Activated naive CD4-positive, alpha-beta T cell treated with anti-CD3 and anti-CD28 coated beads, Interleukin-2, amount 50 U/mL, for 24 hours (primary cell): ENCODE measurements at regions not wholly inside any gene's neighbourhood (a gene's known extent, or its start where the extent isn't known, plus 50 kb on each side); places are given as distances from the start of the nearest gene placed in this dataset.
"Not testable (repeated sequence)": the region's sequence is repeated elsewhere in the genome, so short reads cannot be mapped to it uniquely, and the experiment has no call there.

ENCODE experiments used
- H3K27ac Mint-ChIP-seq: one replicate; pipeline ENCODE4 v1.8.0; 2021; ENCODE audit warnings: mild to moderate bottlenecking, mixed read lengths
- H3K27me3 Mint-ChIP-seq: one replicate; pipeline ENCODE4 v1.8.0; 2021; ENCODE audit warnings: mixed read lengths
- H3K36me3 Mint-ChIP-seq: one replicate; pipeline ENCODE4 v1.8.0; 2021; ENCODE audit warnings: mixed read lengths
- H3K4me1 Mint-ChIP-seq: one replicate; pipeline ENCODE4 v1.8.0; 2021; ENCODE audit warnings: mixed read lengths
- H3K4me3 Mint-ChIP-seq: one replicate; pipeline ENCODE4 v1.8.0; 2021; ENCODE audit warnings: mild to moderate bottlenecking, mixed read lengths
- H3K9me3 Mint-ChIP-seq: one replicate; pipeline ENCODE4 v1.8.0; 2021; ENCODE audit warnings: mixed read lengths

DNA sequence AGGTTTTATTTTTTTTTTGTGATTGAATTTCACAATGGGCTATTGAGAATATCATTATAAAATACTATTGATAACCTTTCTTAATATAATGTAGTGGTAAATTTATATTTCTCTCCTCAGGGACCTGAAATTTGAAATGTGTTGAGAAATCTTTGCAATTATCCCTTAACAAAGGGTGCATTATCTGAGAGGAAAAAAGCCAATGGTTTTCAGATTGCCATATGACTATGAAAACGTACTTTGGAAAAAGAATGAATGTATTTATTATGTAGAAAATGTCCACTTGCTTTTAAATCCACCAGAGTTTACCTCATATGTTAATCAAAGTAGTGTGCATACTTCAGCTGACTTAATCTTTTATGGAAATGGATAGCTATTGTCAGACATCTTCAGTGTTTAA is 441.1 kb downstream of the AMY1C start:
- Mint-ChIP-seq H3K36me3 (no peaks in the 10 kb centered on the region), H3K27ac (no peak overlapping the region), H3K4me1 (no peaks in the 10 kb centered on the region), H3K27me3 (no peaks in the 10 kb centered on the region), H3K9me3 (peaks cover 12% of the 10 kb centered on the region), H3K4me3 (no peak overlapping the region)

DNA sequence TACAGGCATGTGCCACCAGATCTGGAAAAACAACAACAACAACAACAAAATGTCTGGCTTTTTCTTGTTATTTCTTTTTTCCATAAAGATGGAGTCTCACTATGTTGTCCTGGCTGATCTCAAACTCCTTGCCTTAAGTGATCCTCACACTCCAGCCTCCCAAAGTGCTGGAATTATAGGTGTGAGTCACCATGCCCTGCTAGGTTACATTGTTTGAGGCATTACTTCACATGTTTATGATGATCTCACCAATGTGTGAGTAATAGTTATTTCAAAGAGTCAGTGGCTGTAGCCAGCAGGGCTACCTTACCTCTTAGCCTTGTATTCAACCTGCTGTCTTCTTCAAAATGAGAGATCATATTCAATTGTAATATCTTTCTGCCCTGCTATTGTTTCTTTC is 445.7 kb downstream of the AMY1C start:
- H3K27ac Mint-ChIP-seq: no peak overlapping the region
- no peaks in the 10 kb centered on the region for H3K36me3 Mint-ChIP-seq
- H3K9me3 Mint-ChIP-seq: peaks cover 12% of the 10 kb centered on the region
- no peaks in the 10 kb centered on the region for H3K27me3 Mint-ChIP-seq
- no peak overlapping the region for H3K4me3 Mint-ChIP-seq
- H3K4me1 Mint-ChIP-seq: no peaks in the 10 kb centered on the region

DNA sequence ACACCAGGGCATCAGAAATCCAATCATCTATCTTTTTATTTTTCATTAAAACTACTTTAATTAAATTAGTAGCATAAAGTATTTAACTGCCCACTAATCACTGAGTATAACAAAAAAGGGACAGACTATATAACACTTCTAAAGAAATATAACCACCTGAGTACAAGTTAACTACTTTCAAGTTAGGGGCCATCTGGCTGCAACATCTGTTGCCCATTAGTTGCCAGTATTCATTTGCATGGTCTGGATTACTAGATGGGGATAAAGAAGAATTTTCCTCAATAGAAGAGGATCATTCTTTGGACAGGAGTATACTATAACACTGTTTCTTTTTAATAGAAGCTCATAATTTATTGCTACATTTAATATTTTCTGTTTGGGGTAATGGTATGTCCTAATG is 446.4 kb downstream of the AMY1C start:
- H3K27ac Mint-ChIP-seq: no peak overlapping the region
- H3K4me1 Mint-ChIP-seq: no peaks in the 10 kb centered on the region
- H3K9me3 Mint-ChIP-seq: peaks cover 12% of the 10 kb centered on the region
- no peak overlapping the region for H3K4me3 Mint-ChIP-seq
- no peaks in the 10 kb centered on the region for H3K36me3 Mint-ChIP-seq
- no peaks in the 10 kb centered on the region for H3K27me3 Mint-ChIP-seq

DNA sequence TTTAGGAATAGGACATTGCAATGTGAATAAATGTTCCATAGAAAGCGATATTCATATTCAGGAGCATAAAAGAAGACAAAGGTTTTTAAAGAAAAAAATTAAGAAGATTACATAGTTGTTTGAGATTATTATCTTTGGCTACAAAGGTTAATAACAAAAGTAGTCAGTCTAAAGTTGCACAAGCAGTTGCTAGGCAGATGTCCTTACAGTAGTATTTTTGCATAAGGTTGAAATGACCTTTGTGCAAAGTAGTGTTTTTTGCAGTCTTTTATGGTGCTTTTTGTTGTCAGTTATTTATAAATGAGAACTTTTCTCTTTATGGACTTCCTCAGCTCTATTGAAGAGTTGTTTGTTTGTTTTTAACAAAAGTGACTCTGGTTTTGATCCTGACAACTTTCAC is 447.8 kb downstream of the AMY1C start:
- Mint-ChIP-seq H3K9me3 (peaks cover 16% of the 10 kb centered on the region), H3K4me3 (no peak overlapping the region), H3K36me3 (no peaks in the 10 kb centered on the region), H3K27me3 (no peaks in the 10 kb centered on the region), H3K4me1 (no peaks in the 10 kb centered on the region), H3K27ac (no peak overlapping the region)

DNA sequence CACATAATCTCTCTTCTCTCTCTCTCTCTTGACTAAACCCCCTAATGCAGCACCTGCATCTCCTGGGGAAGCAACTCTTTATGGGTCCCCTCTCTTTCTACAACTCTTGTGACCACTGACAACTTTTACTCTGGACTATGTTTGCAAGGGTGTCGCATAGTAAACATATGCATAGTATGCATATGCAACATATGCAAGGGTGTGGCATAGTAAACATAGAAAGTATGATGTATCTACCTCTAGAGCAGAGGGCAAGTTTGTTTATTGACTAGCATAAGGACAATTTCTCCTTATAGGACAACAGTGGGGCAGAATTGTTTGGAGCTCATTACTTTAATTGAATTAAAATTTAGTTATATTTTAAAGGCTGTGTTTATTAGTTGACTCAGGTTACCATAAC is 462.5 kb downstream of the AMY1C start:
- H3K4me1 Mint-ChIP-seq: no peaks in the 10 kb centered on the region
- no peaks in the 10 kb centered on the region for H3K27me3 Mint-ChIP-seq
- peaks cover 1% of the 10 kb centered on the region for H3K9me3 Mint-ChIP-seq
- H3K4me3 Mint-ChIP-seq: no peak overlapping the region
- H3K27ac Mint-ChIP-seq: no peak overlapping the region
- H3K36me3 Mint-ChIP-seq: no peaks in the 10 kb centered on the region

DNA sequence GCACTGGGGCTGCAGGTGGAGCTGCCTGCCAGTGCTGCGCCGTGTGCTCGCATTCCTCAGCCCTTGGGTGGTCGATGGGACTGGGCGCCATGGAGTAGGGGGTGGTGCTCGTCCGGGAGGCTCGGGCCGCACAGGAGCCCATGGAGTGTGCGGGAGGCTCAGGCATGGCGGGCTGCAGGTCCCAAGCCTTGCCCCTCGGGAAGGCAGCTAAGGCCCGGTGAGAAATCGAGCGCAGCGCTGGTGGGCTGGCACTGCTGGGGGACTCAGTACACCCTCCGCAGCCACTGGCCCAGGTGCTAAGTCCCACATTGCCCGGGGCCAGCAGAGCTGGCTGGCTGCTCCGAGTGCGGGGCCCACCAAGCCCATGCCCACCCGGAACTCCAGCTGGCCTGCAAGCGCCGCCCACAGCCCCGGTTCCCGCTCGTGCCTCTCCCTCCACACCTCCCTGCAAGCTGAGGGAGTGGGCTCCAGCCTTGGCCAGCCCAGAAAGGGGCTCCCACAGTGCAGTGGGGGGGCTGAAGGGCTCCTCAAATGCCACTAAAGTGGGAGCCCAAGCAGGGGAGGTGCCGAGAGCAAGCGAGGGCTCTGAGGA is 467.8 kb downstream of the AMY1C start:
- H3K27me3 Mint-ChIP-seq, H3K36me3 Mint-ChIP-seq, H3K4me3 Mint-ChIP-seq, H3K27ac Mint-ChIP-seq, H3K4me1 Mint-ChIP-seq: not testable (repeated sequence)
- peaks cover 11% of the 10 kb centered on the region for H3K9me3 Mint-ChIP-seq

DNA sequence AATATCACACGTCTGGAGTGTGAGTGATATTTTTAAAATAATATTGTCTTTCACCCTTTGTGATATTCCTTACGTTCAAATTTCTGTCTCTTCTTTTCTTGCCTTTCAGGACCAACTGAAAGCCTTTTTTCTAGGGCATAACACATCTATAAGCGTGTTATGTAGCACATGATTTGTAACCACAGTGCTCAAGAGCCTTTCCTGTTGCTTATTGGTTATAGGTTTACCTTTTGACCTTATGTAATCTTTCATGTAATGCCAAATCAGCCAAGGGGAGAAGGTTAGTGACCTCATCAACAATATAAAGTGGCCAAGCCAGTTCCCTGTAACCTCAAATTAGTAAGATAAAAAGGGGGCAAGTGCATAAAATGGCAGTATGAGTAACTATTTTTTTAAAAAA is 480.2 kb downstream of the AMY1C start:
- Mint-ChIP-seq H3K27ac (no peak overlapping the region), H3K36me3 (no peaks in the 10 kb centered on the region), H3K9me3 (peaks cover 6% of the 10 kb centered on the region), H3K4me3 (no peak overlapping the region), H3K27me3 (no peaks in the 10 kb centered on the region), H3K4me1 (no peaks in the 10 kb centered on the region)

DNA sequence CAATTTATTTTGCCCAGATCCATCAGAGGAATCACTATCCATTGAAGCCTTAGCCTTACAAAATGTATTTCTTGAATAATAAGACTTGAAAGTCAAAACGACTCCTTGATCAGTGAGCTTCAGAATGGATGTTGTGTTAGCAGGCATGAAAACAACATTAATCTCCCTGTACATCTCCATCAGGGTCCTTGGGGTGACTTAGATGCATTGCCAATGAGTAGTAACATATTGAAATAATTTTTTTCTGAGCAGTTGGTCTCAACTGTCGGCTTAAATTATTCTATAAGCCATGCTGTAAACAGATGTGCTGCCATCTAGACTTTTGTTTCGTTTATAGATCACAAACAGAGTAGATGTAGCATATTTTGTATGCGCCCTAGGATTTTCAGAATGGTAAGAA is 482.0 kb downstream of the AMY1C start:
- Mint-ChIP-seq H3K27me3 (no peaks in the 10 kb centered on the region), H3K4me1 (no peaks in the 10 kb centered on the region), H3K27ac (no peak overlapping the region), H3K36me3 (no peaks in the 10 kb centered on the region), H3K9me3 (peaks cover 6% of the 10 kb centered on the region), H3K4me3 (no peak overlapping the region)

DNA sequence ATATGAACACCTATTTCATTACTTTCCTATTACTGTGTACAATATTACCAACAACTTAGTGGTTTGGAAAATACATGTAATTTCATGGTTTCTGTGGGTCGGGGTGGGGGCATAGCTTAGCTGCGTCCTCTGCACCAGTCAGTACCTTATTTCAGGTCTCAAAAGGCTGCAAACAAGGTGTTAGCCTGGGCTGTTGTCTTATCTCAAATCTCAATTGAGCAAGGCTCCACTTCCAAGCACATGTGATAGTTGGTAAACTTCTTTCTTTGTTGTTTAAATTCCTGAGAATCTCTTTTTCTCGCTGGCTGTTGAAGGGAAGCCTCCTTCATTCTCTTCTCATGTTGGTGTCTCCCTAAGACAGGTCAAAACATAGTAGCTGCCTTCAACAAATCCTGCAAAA is 485.4 kb downstream of the AMY1C start:
- H3K36me3 Mint-ChIP-seq: no peaks in the 10 kb centered on the region
- no peak overlapping the region for H3K4me3 Mint-ChIP-seq
- H3K27me3 Mint-ChIP-seq: no peaks in the 10 kb centered on the region
- H3K4me1 Mint-ChIP-seq: no peaks in the 10 kb centered on the region
- H3K9me3 Mint-ChIP-seq: peaks cover 8% of the 10 kb centered on the region
- no peak overlapping the region for H3K27ac Mint-ChIP-seq

DNA sequence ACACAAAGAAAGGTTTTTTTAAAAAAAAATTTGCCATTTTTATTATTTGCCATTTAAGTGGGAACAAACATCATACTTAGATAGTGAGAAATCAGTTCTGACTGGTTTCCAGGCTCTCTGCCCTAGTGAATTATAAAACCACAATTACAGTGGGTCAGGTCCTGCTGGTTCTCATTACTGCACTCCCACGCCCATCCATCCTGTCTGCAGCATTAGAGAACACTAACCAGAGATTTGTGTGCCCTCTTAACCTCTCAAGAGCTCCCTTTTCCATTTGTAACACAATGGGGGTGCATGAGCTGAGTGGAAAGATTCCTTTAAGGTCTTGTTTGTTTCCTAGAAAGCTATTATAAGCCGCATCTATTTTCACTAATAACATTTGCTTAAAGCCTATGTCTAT is 489.3 kb downstream of the AMY1C start:
- Mint-ChIP-seq H3K36me3 (no peaks in the 10 kb centered on the region), H3K4me3 (no peak overlapping the region), H3K9me3 (peaks cover 26% of the 10 kb centered on the region), H3K27me3 (no peaks in the 10 kb centered on the region), H3K4me1 (no peaks in the 10 kb centered on the region), H3K27ac (no peak overlapping the region)

DNA sequence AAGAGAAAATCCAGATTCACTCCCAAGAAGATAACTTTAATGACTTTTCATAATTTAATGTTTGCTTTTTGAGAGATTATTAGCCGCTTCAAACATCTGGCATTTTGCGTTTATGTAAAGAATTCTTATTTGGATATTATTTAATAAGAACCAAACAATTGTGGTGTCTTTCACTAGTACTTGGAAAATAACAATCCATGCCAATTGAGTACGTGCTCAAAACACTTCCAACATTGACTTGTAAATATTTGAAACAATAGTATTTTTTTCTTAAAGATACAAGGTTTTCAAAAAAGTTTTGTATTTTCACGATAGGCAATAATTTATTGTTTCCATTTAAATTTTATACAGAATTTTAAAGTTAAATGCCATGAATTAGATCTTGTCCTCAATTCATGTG is 498.7 kb downstream of the AMY1C start:
- no peak overlapping the region for H3K4me3 Mint-ChIP-seq
- H3K27me3 Mint-ChIP-seq: no peaks in the 10 kb centered on the region
- no peaks in the 10 kb centered on the region for H3K4me1 Mint-ChIP-seq
- no peaks in the 10 kb centered on the region for H3K36me3 Mint-ChIP-seq
- H3K9me3 Mint-ChIP-seq: no peaks in the 10 kb centered on the region
- H3K27ac Mint-ChIP-seq: no peak overlapping the region

DNA sequence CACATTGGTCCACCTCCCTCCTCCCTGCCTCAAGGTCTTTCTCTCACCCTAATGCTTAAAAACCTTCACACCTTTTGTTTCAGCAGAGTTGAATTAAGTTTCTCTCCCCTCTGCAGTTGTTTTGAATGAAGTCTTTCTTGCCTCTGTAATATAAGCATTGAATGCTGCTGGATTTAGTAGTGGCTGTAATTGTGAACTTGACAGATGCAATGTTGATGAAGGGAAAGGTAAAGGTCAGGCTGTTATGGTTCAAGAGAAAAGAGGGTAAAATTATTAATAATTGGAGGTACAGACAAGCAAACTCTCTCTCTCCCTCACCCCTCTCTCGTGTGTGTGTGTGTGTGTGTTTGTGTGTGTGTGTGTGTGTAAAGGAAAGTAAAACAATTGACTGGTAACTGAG is 509.8 kb downstream of the AMY1C start:
- Mint-ChIP-seq H3K27me3 (no peaks in the 10 kb centered on the region), H3K36me3 (no peaks in the 10 kb centered on the region), H3K27ac (no peak overlapping the region), H3K9me3 (peaks cover 19% of the 10 kb centered on the region), H3K4me3 (no peak overlapping the region), H3K4me1 (no peaks in the 10 kb centered on the region)

DNA sequence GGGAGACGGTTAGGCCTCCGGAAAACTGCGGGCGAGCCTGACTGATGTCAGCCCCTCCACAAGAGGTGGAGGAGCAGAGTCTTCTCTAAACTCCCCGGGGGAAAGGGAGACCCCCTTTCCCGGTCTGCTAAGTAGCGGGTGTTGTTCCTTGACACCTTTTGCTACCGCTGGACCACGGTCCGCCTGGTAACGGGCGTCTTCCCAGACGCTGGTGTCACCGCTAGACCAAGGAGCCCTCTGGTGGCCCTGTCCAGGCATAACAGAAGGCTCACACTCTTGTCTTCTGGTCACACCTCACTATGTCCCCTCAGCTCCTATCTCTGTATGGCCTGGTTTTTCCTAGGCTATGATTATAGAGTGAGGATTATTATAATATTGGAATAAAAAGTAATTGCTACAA is 513.4 kb downstream of the AMY1C start:
- H3K4me1 Mint-ChIP-seq, H3K4me3 Mint-ChIP-seq, H3K27ac Mint-ChIP-seq, H3K36me3 Mint-ChIP-seq, H3K27me3 Mint-ChIP-seq: not testable (repeated sequence)
- H3K9me3 Mint-ChIP-seq: peaks cover 19% of the 10 kb centered on the region

DNA sequence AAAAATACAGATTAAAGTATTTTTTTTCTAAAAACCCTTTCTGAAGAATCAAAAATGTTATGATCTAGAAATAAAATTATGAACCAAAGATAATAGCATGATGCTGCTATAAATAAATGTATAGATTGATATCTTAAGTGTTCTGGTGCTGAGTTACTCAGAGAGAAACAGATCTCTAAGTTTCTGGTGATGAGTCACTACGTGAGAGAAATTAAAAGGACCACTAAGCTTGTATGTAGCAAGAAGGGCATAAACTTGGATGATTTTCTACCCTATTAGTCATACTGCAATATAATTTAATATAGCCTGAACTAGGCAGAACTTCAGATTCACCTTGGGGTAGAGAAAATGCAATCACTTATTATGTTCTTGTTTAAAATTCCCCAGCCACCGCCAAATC is 514.8 kb downstream of the AMY1C start:
- H3K9me3 Mint-ChIP-seq: peaks cover 14% of the 10 kb centered on the region

DNA sequence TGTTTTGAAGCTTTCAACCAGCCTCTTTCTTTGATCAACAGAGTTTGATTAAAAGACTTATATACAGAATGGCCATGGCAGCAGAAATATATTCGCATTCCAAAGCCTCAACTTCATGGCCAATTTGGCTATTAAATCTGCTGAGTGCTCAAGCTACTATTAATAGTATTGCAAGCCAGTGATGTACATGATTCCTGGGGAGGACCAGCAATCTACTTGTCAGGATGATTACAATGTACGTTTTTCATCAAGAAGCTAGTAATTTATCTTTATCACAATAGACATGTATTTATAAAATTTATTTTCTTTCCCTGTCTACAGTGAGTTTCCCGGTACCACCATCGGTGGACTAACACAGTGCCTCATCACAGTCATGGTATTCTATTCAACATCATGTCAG is 515.5 kb downstream of the AMY1C start:
- no peaks in the 10 kb centered on the region for H3K4me1 Mint-ChIP-seq
- H3K4me3 Mint-ChIP-seq: no peak overlapping the region
- no peaks in the 10 kb centered on the region for H3K36me3 Mint-ChIP-seq

More for the DNA sequence above, 514.8 kb downstream of the AMY1C start:
- H3K4me3 Mint-ChIP-seq: no peak overlapping the region
- no peaks in the 10 kb centered on the region for H3K4me1 Mint-ChIP-seq
- H3K36me3 Mint-ChIP-seq: no peaks in the 10 kb centered on the region
- H3K27ac Mint-ChIP-seq: no peak overlapping the region
- H3K27me3 Mint-ChIP-seq: no peaks in the 10 kb centered on the region

DNA sequence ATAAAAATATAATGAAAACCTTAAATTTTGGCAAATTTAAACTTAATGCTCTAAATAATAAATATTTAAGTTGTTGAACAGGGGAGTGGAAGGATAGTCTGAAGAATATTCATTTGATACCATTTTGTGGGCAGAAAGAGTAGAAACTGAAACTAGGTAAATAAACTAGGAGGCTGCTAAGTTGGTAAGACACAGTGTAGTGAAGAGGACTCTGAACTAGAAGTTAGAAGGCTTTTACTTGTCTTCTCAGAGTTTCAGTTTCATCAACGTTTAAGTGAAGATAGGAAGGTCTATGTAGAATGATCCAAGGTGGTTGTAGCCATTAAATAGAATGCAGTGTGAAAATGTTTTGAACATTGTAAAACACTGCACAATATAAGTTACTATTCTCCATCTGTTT is 516.9 kb downstream of the AMY1C start:
- Mint-ChIP-seq H3K9me3 (peaks cover 12% of the 10 kb centered on the region), H3K4me3 (no peak overlapping the region), H3K27me3 (no peaks in the 10 kb centered on the region), H3K36me3 (no peaks in the 10 kb centered on the region), H3K4me1 (no peaks in the 10 kb centered on the region), H3K27ac (no peak overlapping the region)

More for the DNA sequence above, 515.5 kb downstream of the AMY1C start:
- Mint-ChIP-seq H3K27me3 (no peaks in the 10 kb centered on the region), H3K27ac (no peak overlapping the region), H3K9me3 (peaks cover 7% of the 10 kb centered on the region)

DNA sequence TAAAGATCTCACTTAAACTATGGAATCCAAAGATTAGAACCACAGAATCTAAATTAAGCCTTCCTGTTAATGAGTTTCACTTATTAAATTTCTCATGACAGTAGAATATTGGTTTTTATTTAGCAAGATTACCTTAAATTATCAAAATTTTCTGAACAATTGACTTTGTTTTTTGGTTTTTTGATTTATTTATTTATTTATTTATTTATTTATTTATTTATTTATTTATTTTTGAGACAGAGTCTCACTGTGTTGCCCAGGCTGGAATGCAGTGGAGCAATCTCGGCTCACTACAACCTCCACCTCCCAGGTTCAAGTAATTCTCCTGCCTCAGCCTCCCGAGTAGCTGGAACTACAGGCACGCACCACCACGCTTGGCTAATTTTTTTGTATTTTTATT is 538.6 kb downstream of the AMY1C start:
- H3K9me3 Mint-ChIP-seq: peaks cover 11% of the 10 kb centered on the region
- not testable (repeated sequence) for H3K27ac Mint-ChIP-seq, H3K4me3 Mint-ChIP-seq, H3K36me3 Mint-ChIP-seq, H3K4me1 Mint-ChIP-seq, H3K27me3 Mint-ChIP-seq
